Thyroid gland (tissue), 4 donors: ENCODE measurements at regions not wholly inside any gene's neighbourhood (a gene's known extent, or its start where the extent isn't known, plus 50 kb on each side); places are given as distances from the start of the nearest gene placed in this dataset.

Experiments
- CTCF ChIP-seq, 6 experiments: fragments of 200-600 bp in 3 of 6; fragments of 450-650 bp in 3 of 6; sonication (generic) in 3 of 6; IDR thresholded peaks; one replicate each; pipeline ENCODE4 v1.5.1; 2016 to 2019; ENCODE audit warnings: antibody characterized with exemption in 6 of 6, mild to moderate bottlenecking in 2 of 6, inconsistent platforms in 1 of 6, moderate library complexity in 1 of 6
- POLR2A ChIP-seq, 2 donors: fragments of 450-650 bp; IDR thresholded peaks; one replicate each; pipeline ENCODE4 v1.6.1; 2017; ENCODE audit warnings: antibody characterized with exemption in 2 of 2, mild to moderate bottlenecking in 2 of 2, moderate library complexity in 1 of 2

- no peak for TF ChIP-seq POLR2A (IDR thresholded peaks at IDR 0.05)
- no peak for TF ChIP-seq CTCF (IDR thresholded peaks at IDR 0.05)
These were observed 166.7 kb downstream of the TMTC3 start for GRCh38 chr12:88308825-88309224.
